ENCODE measurements at regions not wholly inside any gene's neighbourhood (a gene's known extent, or its start where the extent isn't known, plus 50 kb on each side); places are given as distances from the start of the nearest gene placed in this dataset.

GRCh38 chr13:69450245-69450644 is 657.4 kb upstream of the ATXN8OS start:
- no peak overlapping the region for H3K4me3 ChIP-seq (ENCODE audit: low read depth in 2 of 2, low read length in 2 of 2)
- no peak for ATAC-seq
- H3K4me1 ChIP-seq (ENCODE audit: control insufficient read depth, insufficient read depth, low read length) = no peaks in the 10 kb centered on the region
- in situ Hi-C loops (cut with HindIII; ENCODE audit: low pct_unique_long_range_greater_than_20kb, low sequenced_read_pairs) (no loop called here), intact Hi-C loops (cut with micrococcal nuclease; ENCODE audit: unreplicated experiment) (no loop called here)
- POLR2A ChIA-PET = no interaction called here
- CTCF ChIA-PET = no interaction called here
- no peaks in the 10 kb centered on the region for H3K9me3 ChIP-seq (ENCODE audit: control insufficient read depth, insufficient read depth, low read depth, low read length)
- no TSS peak for BruUV-seq (replicated peaks)
- TF ChIP-seq POLR2AphosphoS5 (IDR thresholded peaks at IDR 0.05; ENCODE audit: low read depth, low read length) = no peak
- TF ChIP-seq TCF7L2 (IDR thresholded peaks at IDR 0.05; ENCODE audit: low read depth, low read length) = no peak
- no peak for TF ChIP-seq CTCF (IDR thresholded peaks at IDR 0.05)
- no peak for TF ChIP-seq REST (IDR thresholded peaks at IDR 0.05; ENCODE audit: insufficient read depth in 1 of 2, low read depth in 2 of 2, low read length in 1 of 2)
- TF ChIP-seq SIN3A (IDR thresholded peaks at IDR 0.05; ENCODE audit: borderline replicate concordance, insufficient read depth, low read depth, low read length) = no peak
- H3K27ac ChIP-seq (ENCODE audit: low read length) = no peak overlapping the region
- no peak for DNase-seq (ENCODE audit: low read depth, low spot score)
- no peaks in the 10 kb centered on the region for H3K27me3 ChIP-seq (ENCODE audit: control insufficient read depth, insufficient read depth, low read length)
- H3K36me3 ChIP-seq (ENCODE audit: control insufficient read depth, insufficient read depth, low read length) = no peaks in the 10 kb centered on the region

GRCh38 chr13:69425235-69425634 is 682.4 kb upstream of the ATXN8OS start:
- no peak for TF ChIP-seq TCF7L2 (IDR thresholded peaks at IDR 0.05; ENCODE audit: low read depth, low read length)
- TF ChIP-seq SIN3A (IDR thresholded peaks at IDR 0.05; ENCODE audit: borderline replicate concordance, insufficient read depth, low read depth, low read length) = no peak
- no peak for TF ChIP-seq REST (IDR thresholded peaks at IDR 0.05; ENCODE audit: insufficient read depth in 1 of 2, low read depth in 2 of 2, low read length in 1 of 2)
- TF ChIP-seq CTCF (IDR thresholded peaks at IDR 0.05) = no peak
- no peak for TF ChIP-seq POLR2AphosphoS5 (IDR thresholded peaks at IDR 0.05; ENCODE audit: low read depth, low read length)
- Histone ChIP-seq H3K27ac (ENCODE audit: low read length) (no peak overlapping the region), H3K4me3 (ENCODE audit: low read depth in 2 of 2, low read length in 2 of 2) (no peak overlapping the region), H3K9me3 (ENCODE audit: control insufficient read depth, insufficient read depth, low read depth, low read length) (no peaks in the 10 kb centered on the region), H3K4me1 (ENCODE audit: control insufficient read depth, insufficient read depth, low read length) (no peaks in the 10 kb centered on the region), H3K27me3 (ENCODE audit: control insufficient read depth, insufficient read depth, low read length) (no peaks in the 10 kb centered on the region), H3K36me3 (ENCODE audit: control insufficient read depth, insufficient read depth, low read length) (no peaks in the 10 kb centered on the region)
- CTCF ChIA-PET = no interaction called here
- POLR2A ChIA-PET = no interaction called here
- in situ Hi-C loops (cut with HindIII; ENCODE audit: low pct_unique_long_range_greater_than_20kb, low sequenced_read_pairs) = no loop called here
- no TSS peak for BruUV-seq (replicated peaks)
- ATAC-seq = no peak
- DNase-seq (ENCODE audit: low read depth, low spot score) = no peak
- intact Hi-C loops (cut with micrococcal nuclease; ENCODE audit: unreplicated experiment) = no loop called here
